C4-2B (cell line): ENCODE measurements at regions not wholly inside any gene's neighbourhood (a gene's known extent, or its start where the extent isn't known, plus 50 kb on each side); places are given as distances from the start of the nearest gene placed in this dataset.

Experiments used
- H3K27ac ChIP-seq: fragments of 450-650 bp; 2 replicates; pipeline ENCODE4 v1.5.1; 2017
- ZFX ChIP-seq: fragments of 450-650 bp; IDR thresholded peaks from 2 replicates; pipeline ENCODE4 v1.6.1; 2017
- TF ChIP-seq, protein P1 (sequence below): fragments of 450-650 bp; conservative IDR thresholded peaks from 2 replicates; pipeline ENCODE4 v1.5.1; 2017; ENCODE audit warnings: mild to moderate bottlenecking

- TF ChIP-seq, protein P1, sequence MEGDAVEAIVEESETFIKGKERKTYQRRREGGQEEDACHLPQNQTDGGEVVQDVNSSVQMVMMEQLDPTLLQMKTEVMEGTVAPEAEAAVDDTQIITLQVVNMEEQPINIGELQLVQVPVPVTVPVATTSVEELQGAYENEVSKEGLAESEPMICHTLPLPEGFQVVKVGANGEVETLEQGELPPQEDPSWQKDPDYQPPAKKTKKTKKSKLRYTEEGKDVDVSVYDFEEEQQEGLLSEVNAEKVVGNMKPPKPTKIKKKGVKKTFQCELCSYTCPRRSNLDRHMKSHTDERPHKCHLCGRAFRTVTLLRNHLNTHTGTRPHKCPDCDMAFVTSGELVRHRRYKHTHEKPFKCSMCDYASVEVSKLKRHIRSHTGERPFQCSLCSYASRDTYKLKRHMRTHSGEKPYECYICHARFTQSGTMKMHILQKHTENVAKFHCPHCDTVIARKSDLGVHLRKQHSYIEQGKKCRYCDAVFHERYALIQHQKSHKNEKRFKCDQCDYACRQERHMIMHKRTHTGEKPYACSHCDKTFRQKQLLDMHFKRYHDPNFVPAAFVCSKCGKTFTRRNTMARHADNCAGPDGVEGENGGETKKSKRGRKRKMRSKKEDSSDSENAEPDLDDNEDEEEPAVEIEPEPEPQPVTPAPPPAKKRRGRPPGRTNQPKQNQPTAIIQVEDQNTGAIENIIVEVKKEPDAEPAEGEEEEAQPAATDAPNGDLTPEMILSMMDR: no peak
- H3K27ac ChIP-seq: no peak overlapping the region
Measured at GRCh38 chr11:134483291-134483690, 71.2 kb upstream of the B3GAT1 start.

DNA sequence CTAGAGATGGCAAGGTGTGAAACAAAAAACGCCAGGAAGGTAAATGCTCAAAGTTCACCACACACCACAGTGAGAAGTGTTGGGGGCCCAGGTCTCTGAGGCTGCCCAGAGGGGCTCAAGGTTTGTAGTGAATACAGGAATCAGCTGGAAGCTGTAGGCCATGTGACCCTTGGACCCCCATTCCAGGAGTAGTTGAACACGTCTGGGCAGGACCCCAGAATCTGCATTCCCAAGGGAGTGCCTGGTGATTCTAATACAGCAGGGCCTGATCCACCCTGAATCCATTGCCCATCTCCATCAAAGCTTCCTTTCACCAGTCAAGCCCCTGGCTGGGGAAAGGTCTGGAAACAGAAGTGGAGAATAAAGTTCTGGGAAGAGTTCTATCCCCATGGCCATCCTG, 70.8 kb upstream of the B3GAT1 start:
- no peak overlapping the region for H3K27ac ChIP-seq
- TF ChIP-seq, protein P1: no peak
- no peak for TF ChIP-seq ZFX

GRCh38 chr11:134481933-134482527, 70.0 kb upstream of the B3GAT1 start:
- no peak overlapping the region for H3K27ac ChIP-seq
- TF ChIP-seq, protein P1: no peak
- TF ChIP-seq ZFX: no peak

- no peak overlapping the region for H3K27ac ChIP-seq
- no peak for TF ChIP-seq ZFX
- TF ChIP-seq, protein P1: no peak
Measured at GRCh38 chr11:134481135-134481534, 69.1 kb upstream of the B3GAT1 start.

DNA sequence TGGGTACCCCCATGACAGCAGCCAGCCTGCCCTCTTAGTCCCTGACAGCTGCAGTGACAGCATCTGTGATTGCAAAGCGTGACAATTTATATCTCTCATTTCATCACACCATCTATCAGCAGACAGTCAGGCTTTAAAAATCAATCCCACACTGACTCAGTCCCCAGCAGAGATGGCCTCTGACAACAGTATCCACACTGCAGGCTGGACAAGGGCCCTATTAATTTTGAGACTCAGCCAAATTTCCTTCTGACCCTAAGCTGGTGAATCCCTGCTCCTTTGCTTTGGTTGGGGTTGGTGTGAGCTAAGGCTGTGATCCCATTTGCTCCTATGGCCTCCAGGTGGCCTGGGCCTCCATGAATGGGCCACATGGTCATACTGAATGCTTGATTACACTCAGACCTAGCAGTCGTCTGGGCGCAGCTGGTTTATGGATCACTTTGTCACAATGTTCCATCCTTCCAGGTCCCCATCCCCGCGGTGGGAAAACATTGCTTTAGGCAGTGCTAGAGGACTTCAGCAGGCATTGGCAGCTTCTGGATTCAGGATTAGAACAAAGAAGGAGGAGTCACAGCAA, 68.2 kb upstream of the B3GAT1 start:
- TF ChIP-seq, protein P1: no peak
- no peak for TF ChIP-seq ZFX
- no peak overlapping the region for H3K27ac ChIP-seq

DNA sequence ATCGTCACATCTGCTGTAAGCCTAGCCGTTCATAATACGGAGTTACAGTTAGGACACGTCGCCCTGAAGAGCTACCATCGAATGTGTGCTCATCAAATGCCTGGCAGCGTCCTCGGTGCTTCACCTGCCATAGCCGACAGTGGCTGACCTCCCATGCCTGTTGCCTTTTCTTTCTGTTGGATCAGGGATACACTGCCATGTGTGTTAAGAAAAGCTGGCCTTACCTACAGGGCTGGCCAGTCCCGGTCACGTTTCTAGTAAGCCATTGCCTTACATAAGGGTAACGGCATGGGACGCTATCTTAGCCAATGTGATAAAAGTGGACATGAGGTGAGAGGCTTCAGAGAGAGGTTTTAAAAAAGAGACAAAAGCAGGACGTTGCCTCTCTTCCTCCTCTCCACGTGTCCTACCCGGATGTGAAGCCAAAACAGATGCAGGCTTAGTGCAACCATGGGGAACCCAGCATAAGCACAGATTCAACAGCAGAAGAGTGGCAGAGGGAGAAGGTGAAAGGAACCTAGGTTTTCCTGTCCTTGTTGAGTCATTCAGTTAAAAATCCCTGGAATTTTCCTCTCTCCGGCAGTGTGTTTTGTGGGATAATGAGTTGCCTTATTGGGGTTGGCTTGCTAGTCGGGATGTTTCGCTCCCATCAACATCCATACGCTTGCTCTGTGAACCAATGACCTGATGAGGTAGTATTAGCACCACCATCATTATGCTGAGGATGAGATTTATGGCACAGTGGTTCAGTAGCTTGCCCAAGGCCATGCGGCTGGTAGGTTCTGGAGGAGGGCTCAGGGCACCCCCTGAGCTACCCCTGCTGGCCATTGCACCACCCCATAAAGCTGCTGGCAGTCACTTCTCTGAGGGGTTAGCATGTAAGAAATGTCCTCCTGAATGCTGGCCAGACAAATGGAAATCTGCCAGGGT, 67.4 kb upstream of the B3GAT1 start:
- H3K27ac ChIP-seq: no peak overlapping the region
- TF ChIP-seq, protein P1: no peak
- TF ChIP-seq ZFX: no peak

DNA sequence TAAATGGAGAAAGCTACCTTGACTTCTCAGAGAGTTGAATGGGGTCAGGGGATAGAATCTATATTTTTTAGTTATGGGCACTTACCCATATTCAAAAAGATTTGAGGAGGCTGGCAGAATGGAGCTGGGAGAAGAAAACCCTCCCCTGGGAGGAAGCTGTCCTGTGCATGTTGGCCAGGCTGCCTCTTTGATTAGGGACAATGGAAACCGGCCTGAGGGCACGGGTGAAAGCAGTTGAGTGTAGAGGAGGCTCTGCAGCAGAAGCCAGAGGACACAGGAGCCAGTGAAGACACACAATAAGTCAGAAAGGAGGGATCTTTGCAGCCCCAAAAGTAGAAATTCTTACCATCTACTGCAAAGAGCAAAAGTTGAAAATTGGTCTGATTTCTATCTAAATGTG, 66.6 kb upstream of the B3GAT1 start:
- TF ChIP-seq, protein P1: no peak
- TF ChIP-seq ZFX: no peak
- no peak overlapping the region for H3K27ac ChIP-seq
